ENCODE measurements at regions not wholly inside any gene's neighbourhood (a gene's known extent, or its start where the extent isn't known, plus 50 kb on each side); places are given as distances from the start of the nearest gene placed in this dataset.

DNA sequence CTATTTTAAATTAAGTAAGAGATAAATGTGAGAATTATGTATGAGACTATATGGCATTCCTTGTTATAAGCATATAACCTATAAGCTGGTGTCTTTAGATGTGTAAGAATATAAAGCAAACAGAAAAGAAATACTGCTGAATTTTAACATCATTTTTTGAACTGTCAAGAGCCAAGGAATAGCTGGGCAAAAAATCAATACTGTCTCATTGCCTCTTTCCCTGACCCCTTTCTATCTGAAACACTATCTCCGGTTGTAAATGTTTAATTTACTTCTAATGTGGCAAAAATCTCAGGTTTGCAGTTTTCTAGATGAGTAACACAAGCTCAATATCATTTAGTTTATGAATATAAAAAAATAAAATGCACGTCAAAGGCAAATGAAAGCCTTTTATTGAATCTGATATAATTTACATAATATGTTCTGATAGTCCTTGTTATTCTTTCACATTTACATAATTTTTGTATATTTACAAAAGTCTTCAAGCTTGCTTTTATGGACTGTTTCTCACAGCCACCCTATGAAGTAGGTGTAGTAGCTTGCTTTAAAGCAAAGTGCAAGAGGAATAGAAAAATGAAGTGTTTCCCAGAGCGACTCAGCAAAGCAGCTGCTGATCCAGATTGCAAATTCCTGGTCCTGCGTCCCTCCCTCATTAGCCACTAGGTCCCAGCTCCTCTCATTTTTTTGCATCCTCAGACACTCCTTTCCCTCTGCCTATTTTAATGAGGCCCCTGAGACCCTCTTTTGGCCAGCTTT is 188.2 kb upstream of the RFC3 start:
- Histone ChIP-seq H4K5ac (ENCODE audit: insufficient read length, low read depth, low read length) (no peak overlapping the region), H4K20me1 (ENCODE audit: control insufficient read depth, insufficient read depth, insufficient read length) (no peaks in the 10 kb centered on the region), H2BK15ac (ENCODE audit: low read depth, low read length) (no peak overlapping the region), H2AFZ (ENCODE audit: low read length) (no peak overlapping the region), H3K4me1 (ENCODE audit: insufficient read depth, low read length) (peaks cover 2% of the 10 kb centered on the region; the same call in 1 of the 2 replicates), H2BK120ac (ENCODE audit: low read depth, low read length, poor library complexity, severe bottlenecking) (no peak overlapping the region), H2BK12ac (ENCODE audit: insufficient read length, low read depth, low read length) (no peak overlapping the region), H3K9ac (ENCODE audit: extremely low read depth, insufficient read length, low read length) (no peak overlapping the region), H3K4me2 (ENCODE audit: insufficient read depth, insufficient read length, low read length) (no peak overlapping the region), H2BK5ac (ENCODE audit: insufficient read length, low read length) (no peak overlapping the region), H3K4ac (ENCODE audit: low read depth, low read length) (no peak overlapping the region), H3K23ac (ENCODE audit: insufficient read length, low read depth, low read length) (no peak overlapping the region), H3K27me3 (ENCODE audit: insufficient read depth, low read length) (no peaks in the 10 kb centered on the region), H3K18ac (ENCODE audit: insufficient read length, low read depth, low read length) (no peak overlapping the region), H4K8ac (replicated peaks; ENCODE audit: insufficient read length, low read depth, low read length) (no peak overlapping the region), H3K79me1 (ENCODE audit: insufficient read depth, low read depth, low read length, poor library complexity, severe bottlenecking) (no peaks in the 10 kb centered on the region), H3K56ac (ENCODE audit: insufficient read length, low read depth, low read length) (no peak overlapping the region), H2AK5ac (ENCODE audit: insufficient read length, low read length) (no peak overlapping the region), H3T11ph (ENCODE audit: low read length) (no peak overlapping the region), H3K9me3 (ENCODE audit: control insufficient read depth, low read depth, low read length) (no peaks in the 10 kb centered on the region), H3K23me2 (ENCODE audit: insufficient read length, low read depth, low read length, poor library complexity, severe bottlenecking) (no peaks in the 10 kb centered on the region), H2BK20ac (ENCODE audit: low read depth, low read length, poor library complexity, severe bottlenecking) (no peak overlapping the region), H3K27ac (ENCODE audit: insufficient read length, low read depth, low read length) (no peak overlapping the region), H4K91ac (ENCODE audit: insufficient read length, low read depth, low read length) (no peak overlapping the region), H3K79me2 (ENCODE audit: insufficient read depth, low read length) (no peaks in the 10 kb centered on the region), H3K14ac (ENCODE audit: insufficient read depth, low read length) (no peak overlapping the region)
- no peak for DNase-seq
- TF ChIP-seq, protein P1, sequence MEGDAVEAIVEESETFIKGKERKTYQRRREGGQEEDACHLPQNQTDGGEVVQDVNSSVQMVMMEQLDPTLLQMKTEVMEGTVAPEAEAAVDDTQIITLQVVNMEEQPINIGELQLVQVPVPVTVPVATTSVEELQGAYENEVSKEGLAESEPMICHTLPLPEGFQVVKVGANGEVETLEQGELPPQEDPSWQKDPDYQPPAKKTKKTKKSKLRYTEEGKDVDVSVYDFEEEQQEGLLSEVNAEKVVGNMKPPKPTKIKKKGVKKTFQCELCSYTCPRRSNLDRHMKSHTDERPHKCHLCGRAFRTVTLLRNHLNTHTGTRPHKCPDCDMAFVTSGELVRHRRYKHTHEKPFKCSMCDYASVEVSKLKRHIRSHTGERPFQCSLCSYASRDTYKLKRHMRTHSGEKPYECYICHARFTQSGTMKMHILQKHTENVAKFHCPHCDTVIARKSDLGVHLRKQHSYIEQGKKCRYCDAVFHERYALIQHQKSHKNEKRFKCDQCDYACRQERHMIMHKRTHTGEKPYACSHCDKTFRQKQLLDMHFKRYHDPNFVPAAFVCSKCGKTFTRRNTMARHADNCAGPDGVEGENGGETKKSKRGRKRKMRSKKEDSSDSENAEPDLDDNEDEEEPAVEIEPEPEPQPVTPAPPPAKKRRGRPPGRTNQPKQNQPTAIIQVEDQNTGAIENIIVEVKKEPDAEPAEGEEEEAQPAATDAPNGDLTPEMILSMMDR (conservative IDR thresholded peaks at IDR 0.05) = no peak
- Mint-ChIP-seq H3K9me3 (no peaks in the 10 kb centered on the region), H3K27ac (no peak overlapping the region), H3K36me3 (ENCODE audit: insufficient read depth in 1 of 3, low read depth in 3 of 3) (no peaks in the 10 kb centered on the region), H3K4me3 (no peak overlapping the region), H3K4me1 (peaks cover 4 to 11% of the 10 kb centered on the region in 2 experiments), H3K27me3 (ENCODE audit: low read depth) (no peaks in the 10 kb centered on the region)
- no CpG with 5 or more reads among the region's 4 CpGs for WGBS (ENCODE audit: extremely low coverage, insufficient read length, low lambda C conversion rate)
